Hematopoietic multipotent progenitor cell treated with erythropoietin and hydrocortisone succinate and interleukin-3 and kit ligand, for 4 days (in vitro differentiated cells): ENCODE measurements at regions not wholly inside any gene's neighbourhood (a gene's known extent, or its start where the extent isn't known, plus 50 kb on each side); places are given as distances from the start of the nearest gene placed in this dataset.

Experiments used
- DNase-seq: peaks from one replicate; pipeline ENCODE4 v3.0.0-alpha.2; 2015

DNA sequence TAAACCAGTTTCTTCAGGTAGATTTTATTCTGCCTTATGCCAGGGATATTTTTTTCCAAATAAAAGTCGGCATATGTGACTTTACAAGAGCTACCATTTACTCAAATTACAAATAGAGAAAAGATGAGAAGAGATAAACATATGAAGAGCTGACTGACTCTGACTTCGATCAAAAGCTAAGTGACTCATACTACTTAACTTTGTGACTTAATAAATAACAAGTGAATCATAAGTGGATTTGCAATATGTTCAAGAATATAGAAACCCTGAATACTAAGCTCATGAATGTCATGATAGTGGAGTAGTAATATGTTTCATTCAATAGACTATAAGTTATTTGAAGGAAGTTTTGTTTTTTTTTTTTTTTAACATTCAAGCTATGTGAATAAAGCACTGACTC lies 130.5 kb upstream of the ANO3 start:
- DNase-seq: no peak

- DNase-seq: no peak
These were observed 129.2 kb upstream of the ANO3 start for GRCh38 chr11:26202754-26203153.

- DNase-seq: no peak
These were observed 127.8 kb upstream of the ANO3 start for GRCh38 chr11:26204101-26204500.

DNA sequence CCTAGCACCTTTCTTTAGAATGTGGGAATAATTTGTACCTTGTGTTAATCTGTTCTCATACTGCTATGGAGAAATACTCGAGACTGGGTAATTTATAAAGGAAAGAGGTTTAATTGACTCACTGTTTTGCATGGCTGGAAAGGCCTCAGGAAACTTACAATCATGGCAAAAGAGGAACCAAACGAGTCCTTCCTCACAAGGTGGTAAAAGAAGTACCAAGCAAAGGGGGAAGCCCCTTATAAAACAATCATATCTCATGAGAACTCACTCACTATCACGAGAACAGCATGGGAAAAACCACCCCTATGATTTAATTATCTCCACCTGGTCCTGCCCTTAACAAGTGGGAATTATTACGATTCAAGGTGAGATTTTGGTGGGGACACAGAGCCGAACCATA lies 127.1 kb upstream of the ANO3 start:
- no peak for DNase-seq

DNA sequence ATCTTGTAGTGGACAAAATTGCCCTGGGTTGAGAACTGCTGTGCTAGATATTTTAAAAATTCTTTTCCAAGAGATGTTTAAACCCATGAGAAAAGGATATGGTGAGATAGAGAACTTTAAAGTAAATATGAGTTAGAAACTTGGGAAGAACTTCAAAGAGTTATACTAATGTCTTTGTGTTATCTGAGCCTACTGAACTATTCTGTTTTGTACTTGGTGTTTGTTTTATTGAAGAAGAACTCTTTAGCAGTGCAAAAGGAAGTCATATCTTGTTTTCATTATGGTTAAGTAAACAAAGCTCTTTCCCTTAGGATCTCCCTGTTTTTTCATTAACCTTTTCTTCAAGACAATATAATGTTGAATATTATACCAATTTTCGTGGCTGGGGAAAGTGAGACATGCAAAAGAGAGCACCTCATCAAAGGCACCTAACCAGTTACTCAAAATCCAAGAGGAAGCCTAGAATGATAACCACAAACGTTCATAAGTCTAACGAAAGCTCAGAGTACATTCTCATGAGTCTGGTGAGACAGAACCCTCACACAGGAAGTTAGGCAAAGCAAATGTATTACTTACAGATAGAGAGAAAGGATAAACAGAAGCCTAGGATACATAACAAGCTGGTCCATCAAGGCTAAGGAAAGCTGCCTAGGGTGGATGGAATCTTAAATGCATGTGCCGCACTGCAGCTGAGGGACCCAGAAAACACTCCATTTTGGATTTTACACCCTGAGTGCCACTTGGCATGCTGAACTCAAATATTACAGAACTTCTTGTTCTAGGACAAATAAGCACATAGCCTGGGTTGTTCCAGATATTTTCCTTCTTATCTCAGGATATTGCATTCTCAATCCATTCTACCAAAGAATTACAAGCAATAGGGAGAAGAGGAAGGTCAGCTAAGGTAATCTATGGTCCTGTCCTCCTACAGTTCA lies 112.5 kb upstream of the ANO3 start:
- DNase-seq: no peak

DNA sequence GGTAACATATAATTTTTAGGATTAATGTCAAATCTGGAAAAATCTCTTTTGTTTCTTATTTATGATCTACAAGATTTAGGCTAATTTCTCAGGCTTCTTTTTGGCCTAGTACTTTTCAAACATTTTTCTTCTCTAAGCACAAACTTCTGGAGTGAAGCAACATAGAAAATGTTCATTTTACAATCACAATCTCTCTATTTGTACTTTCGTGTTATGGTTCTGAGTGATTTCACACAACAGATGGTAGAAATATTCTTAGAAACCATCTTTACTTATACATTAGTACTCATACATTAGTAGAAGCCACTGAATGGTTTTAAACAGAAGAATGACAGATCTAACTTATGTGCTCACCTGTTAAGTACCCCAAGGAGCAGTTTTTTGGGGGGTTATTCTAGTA lies 106.3 kb upstream of the ANO3 start:
- DNase-seq: no peak

GRCh38 chr11:26227301-26227746 lies 104.6 kb upstream of the ANO3 start:
- DNase-seq: peak; percentile 1

DNA sequence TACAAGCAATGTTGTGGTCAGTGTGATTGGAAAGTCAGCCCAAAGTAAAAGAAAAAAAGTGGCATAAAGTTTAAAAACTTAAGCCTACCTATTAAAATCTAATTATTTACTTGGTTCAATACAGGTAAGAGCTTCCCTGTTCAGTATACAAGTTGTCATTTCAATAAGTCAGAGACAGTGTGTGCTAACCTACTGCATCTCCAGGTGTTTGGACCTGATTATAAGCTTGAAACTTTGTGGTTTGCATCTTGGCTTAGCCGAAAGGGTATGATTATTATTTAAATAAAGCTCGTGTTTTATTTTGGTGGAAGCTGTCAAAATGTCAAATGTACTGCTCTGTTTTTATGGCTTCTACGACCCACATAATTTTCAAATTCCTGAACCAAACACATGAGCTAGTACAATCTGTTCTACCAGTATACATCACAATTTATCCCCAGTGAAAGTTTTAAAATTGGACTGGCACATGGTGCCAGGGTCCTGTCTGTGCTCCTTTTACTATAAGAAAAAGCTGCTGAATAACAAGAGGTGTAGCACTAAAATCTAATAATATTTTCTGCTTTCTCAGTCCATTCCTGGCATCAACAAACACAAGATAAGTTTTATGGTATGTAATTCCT lies 103.9 kb upstream of the ANO3 start:
- no peak for DNase-seq

GRCh38 chr11:26228778-26229177 lies 103.2 kb upstream of the ANO3 start:
- DNase-seq: no peak

GRCh38 chr11:26229257-26229656 lies 102.7 kb upstream of the ANO3 start:
- no peak for DNase-seq

- no peak for DNase-seq
These were observed 101.9 kb upstream of the ANO3 start for GRCh38 chr11:26229981-26230380.

- DNase-seq: no peak
These were observed 100.7 kb upstream of the ANO3 start for GRCh38 chr11:26231252-26231661.

GRCh38 chr11:26234451-26234850 lies 97.5 kb upstream of the ANO3 start:
- no peak for DNase-seq

- no peak for DNase-seq
These were observed 88.5 kb upstream of the ANO3 start for GRCh38 chr11:26243426-26243825.

- DNase-seq: no peak
These were observed 87.7 kb upstream of the ANO3 start for GRCh38 chr11:26244207-26244606.

DNA sequence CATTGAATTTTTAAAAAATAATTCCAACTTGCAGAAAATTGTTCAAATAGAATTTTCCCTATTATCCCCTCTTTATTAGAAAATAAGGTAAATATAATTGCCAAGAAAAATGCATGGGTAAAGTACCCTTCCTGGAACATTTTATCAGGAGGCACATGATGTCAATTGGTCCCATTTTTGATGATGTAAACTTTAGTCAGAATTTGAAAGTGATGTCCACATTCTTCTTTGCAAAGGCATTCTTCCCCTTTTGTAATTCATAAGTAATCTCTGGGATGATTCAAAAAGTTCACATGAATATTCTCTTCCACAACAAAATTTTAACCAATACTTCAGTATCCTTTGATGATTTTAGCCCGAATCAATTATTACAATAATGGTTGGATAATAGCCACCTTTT lies 86.9 kb upstream of the ANO3 start:
- no peak for DNase-seq

DNA sequence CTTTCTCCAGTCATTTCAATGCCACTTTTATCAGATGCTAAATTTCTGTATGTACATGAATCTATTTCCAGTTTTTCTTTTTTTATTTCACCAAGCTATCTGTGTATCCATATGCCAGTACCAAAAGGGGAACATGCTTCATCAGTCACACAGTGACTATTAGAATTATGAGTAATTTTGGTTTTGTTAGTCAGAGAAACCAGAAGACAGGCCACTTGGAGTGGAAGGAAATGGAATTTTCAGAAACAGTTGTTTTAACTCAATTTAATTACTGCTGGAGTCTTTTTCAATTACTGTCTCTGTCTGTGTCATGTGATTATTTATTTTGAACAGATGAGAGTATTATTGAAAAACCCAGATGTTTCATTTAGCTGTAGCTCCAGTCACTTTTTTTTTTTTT lies 84.6 kb upstream of the ANO3 start:
- no peak for DNase-seq

GRCh38 chr11:26248661-26249060 lies 83.3 kb upstream of the ANO3 start:
- no peak for DNase-seq

- no peak for DNase-seq
These were observed 77.6 kb upstream of the ANO3 start for GRCh38 chr11:26254378-26254777.

GRCh38 chr11:26263769-26264168 lies 68.2 kb upstream of the ANO3 start:
- DNase-seq: no peak

- no peak for DNase-seq
These were observed 67.7 kb upstream of the ANO3 start for GRCh38 chr11:26264266-26264665.

DNA sequence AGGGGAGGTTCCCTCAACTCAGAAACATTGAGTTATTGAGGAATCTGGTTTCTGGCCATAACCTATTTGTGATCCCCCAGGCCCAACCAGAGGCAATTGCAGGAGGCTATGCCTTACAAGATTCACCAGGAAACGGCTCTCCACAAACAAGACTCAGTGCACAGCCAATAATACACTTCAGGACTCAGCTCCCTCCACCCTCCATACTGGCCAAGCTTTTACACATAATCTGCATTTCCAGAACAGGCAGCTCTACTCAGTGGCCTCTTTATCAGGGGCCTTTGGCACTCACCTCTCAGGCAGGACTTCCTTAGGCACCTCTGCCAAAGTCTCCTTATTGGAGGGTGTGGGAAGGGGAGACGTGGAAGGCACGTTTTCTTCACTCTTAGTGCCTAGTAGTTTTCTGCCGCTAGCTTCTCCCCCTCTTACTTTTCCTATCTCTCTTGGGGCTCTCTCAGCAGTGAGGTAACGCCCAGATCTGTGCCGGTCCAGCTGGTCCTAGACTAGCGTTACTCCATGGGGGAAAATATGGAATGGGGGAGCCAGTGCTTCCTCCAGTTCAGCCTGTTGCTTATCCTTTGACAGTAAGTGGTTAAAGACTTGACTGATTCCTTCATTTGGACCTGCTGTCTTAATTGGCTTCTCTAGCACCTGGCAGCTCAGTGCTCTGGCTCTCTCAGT lies 62.8 kb upstream of the ANO3 start:
- no peak for DNase-seq

GRCh38 chr11:26271666-26272065 lies 60.3 kb upstream of the ANO3 start:
- DNase-seq: no peak
